ENCODE measurements at regions not wholly inside any gene's neighbourhood (a gene's known extent, or its start where the extent isn't known, plus 50 kb on each side); places are given as distances from the start of the nearest gene placed in this dataset.

DNA sequence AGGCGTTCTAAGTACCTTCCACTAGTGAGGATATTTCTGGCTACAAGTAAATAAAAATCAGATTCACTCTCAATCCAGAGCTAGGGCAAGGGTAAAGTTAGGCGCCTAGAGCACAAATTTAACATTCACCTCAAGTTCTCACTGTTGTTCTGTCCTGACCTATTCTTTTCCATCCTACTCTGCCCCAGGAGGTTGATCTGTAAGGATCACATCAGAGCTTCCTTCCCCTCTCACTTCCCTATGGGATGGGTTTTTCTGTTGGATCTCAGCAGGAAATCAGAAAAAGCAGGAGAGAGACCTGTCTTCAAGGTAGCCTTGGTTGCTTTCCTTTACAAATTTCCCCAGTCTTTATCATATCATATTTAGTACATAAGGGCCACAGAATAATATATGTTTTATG lies 316.7 kb downstream of the GABRG2 start:
- Histone ChIP-seq H3K4me1 (no peaks in the 10 kb centered on the region), H3K27me3 (no peaks in the 10 kb centered on the region), H3K9me3 (no peaks in the 10 kb centered on the region), H3K36me3 (no peaks in the 10 kb centered on the region), H3K27ac (no peak overlapping the region), H3K4me3 (no peak overlapping the region)
- TF ChIP-seq, protein P1, sequence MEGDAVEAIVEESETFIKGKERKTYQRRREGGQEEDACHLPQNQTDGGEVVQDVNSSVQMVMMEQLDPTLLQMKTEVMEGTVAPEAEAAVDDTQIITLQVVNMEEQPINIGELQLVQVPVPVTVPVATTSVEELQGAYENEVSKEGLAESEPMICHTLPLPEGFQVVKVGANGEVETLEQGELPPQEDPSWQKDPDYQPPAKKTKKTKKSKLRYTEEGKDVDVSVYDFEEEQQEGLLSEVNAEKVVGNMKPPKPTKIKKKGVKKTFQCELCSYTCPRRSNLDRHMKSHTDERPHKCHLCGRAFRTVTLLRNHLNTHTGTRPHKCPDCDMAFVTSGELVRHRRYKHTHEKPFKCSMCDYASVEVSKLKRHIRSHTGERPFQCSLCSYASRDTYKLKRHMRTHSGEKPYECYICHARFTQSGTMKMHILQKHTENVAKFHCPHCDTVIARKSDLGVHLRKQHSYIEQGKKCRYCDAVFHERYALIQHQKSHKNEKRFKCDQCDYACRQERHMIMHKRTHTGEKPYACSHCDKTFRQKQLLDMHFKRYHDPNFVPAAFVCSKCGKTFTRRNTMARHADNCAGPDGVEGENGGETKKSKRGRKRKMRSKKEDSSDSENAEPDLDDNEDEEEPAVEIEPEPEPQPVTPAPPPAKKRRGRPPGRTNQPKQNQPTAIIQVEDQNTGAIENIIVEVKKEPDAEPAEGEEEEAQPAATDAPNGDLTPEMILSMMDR (IDR thresholded peaks at IDR 0.05): no peak
- no peak for DNase-seq (ENCODE audit: low spot score in 2 of 2)
- intact Hi-C loops (cut with DNase I): no loop called here

DNA sequence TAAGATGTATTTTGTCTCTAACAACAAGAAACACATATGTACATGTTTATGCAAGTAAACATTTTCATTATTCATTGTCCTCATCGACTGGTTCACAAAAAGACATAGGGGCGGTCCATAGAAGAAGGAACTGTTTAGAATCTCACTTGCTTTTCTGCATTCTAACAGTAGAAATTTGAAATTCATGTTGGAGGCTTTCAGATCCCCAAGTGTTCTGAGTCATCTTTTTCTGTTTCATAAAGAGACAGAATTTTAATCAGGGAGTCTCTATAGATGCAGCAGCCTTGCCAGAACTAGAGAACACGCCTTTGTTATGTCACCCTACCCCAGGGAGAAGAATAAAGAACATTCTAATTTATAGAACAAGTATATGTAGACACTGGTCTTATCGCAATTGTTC lies 324.3 kb downstream of the GABRG2 start:
- H3K27ac ChIP-seq: no peak overlapping the region
- intact Hi-C loops (cut with DNase I): no loop called here
- no peak overlapping the region for H3K4me3 ChIP-seq
- no peaks in the 10 kb centered on the region for H3K36me3 ChIP-seq
- TF ChIP-seq, protein P1 (IDR thresholded peaks at IDR 0.05): no peak
- H3K4me1 ChIP-seq: no peaks in the 10 kb centered on the region
- no peaks in the 10 kb centered on the region for H3K27me3 ChIP-seq
- DNase-seq (ENCODE audit: low spot score in 2 of 2): no peak
- no peaks in the 10 kb centered on the region for H3K9me3 ChIP-seq

DNA sequence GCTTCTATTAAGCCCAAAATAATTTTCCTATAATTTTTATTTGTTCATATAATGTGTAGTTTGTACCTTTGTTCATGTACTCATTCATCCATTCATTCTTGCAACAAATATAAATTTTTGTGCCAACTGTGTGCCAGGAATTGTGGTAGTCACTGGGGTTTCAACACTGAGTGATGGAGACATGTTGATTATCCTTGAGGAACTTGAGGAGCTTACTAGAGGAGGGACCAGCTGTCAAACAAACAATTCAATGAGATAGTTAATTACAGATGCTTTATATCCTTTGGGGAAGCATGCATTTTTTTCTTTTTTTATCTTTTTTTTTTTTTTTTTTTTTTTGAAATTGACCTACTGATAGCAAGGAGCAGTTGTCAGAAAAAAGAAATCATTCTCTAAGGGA lies 324.8 kb downstream of the GABRG2 start:
- no peaks in the 10 kb centered on the region for H3K4me1 ChIP-seq
- no peak for DNase-seq (ENCODE audit: low spot score in 2 of 2)
- H3K27me3 ChIP-seq: no peaks in the 10 kb centered on the region
- TF ChIP-seq, protein P1 (IDR thresholded peaks at IDR 0.05): no peak
- no peak overlapping the region for H3K4me3 ChIP-seq
- H3K27ac ChIP-seq: no peak overlapping the region
- intact Hi-C loops (cut with DNase I): no loop called here
- H3K9me3 ChIP-seq: no peaks in the 10 kb centered on the region
- H3K36me3 ChIP-seq: no peaks in the 10 kb centered on the region

DNA sequence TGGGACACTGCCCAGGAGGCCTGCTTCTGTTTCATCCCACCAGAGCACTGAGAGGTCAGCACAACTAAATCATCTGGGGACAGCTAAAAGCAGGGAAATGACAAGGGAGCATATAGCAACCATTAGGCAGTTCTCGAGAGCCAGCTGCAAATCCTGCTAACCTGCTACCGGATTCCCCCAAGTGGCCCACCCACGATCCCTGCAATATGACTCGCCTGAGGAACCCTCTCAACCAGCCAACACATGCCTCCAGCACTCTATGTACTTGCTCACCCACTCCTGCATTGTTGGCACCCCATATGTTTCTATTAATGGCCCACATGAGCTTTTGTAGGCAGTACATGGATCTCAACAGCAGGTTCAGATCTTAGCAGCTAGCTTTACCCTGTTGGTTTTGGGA lies 326.0 kb downstream of the GABRG2 start:
- no peak overlapping the region for H3K27ac ChIP-seq
- TF ChIP-seq, protein P1 (IDR thresholded peaks at IDR 0.05): no peak
- no peak for DNase-seq (ENCODE audit: low spot score in 2 of 2)
- intact Hi-C loops (cut with DNase I): no loop called here
- peaks cover 0 to 3% of the 10 kb centered on the region in 2 donors for H3K9me3 ChIP-seq
- no peaks in the 10 kb centered on the region for H3K27me3 ChIP-seq
- no peaks in the 10 kb centered on the region for H3K4me1 ChIP-seq
- no peaks in the 10 kb centered on the region for H3K36me3 ChIP-seq
- H3K4me3 ChIP-seq: no peak overlapping the region

DNA sequence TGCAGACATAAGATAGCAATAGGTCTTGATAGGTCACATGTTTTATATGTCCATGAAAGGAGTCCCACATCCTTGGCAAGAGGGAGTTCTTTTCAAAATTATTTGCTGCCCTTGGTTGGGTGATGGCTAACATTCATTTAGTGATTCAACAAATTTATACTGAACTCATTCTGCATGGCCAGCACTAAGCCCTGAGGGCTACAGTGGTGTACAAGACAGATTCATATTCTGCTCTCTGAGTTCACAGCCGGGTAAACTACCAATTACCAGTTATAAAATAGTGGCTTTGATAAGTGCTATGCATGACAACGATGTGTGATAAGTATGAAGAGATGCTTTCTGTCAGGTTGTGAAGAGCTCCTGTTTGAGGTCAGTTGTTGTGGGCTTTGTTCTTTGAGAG lies 340.0 kb downstream of the GABRG2 start:
- TF ChIP-seq, protein P1 (IDR thresholded peaks at IDR 0.05): no peak
- DNase-seq (ENCODE audit: low spot score in 2 of 2): no peak
- H3K27me3 ChIP-seq: no peaks in the 10 kb centered on the region
- intact Hi-C loops (cut with DNase I): no loop called here
- no peaks in the 10 kb centered on the region for H3K36me3 ChIP-seq
- no peaks in the 10 kb centered on the region for H3K9me3 ChIP-seq
- H3K4me1 ChIP-seq: no peaks in the 10 kb centered on the region
- no peak overlapping the region for H3K27ac ChIP-seq
- H3K4me3 ChIP-seq: no peak overlapping the region

DNA sequence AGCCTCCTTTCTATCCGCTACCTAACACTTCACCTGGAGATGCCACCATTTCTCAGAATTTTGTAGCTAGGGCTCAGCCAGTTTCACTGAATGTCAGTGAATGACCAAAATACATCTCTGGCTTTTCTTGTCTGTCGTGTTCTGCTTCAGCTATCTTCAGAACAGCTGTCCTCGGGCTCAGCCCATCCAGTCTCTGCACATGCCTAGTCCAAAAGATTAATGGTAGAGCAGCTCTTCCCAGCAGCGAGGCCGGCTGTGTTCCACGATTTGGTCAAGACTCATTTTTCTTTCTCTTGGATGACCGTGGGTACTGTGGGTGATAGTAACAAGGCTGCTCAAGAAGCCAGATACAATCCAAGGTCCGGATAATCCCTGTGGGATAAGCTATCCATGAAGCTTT lies 342.8 kb downstream of the GABRG2 start:
- Histone ChIP-seq H3K4me1 (no peaks in the 10 kb centered on the region), H3K27ac (no peak overlapping the region), H3K4me3 (no peak overlapping the region), H3K27me3 (no peaks in the 10 kb centered on the region), H3K36me3 (no peaks in the 10 kb centered on the region), H3K9me3 (no peaks in the 10 kb centered on the region)
- intact Hi-C loops (cut with DNase I): no loop called here
- DNase-seq (ENCODE audit: low spot score in 2 of 2): no peak
- TF ChIP-seq, protein P1 (IDR thresholded peaks at IDR 0.05): no peak
